Stimulated activated CD8-positive, alpha-beta memory T cell treated with anti-CD3 and anti-CD28 coated beads, Interleukin-7, amount 100 ng/mL, for 24 hours (primary cell): ENCODE measurements at regions not wholly inside any gene's neighbourhood (a gene's known extent, or its start where the extent isn't known, plus 50 kb on each side); places are given as distances from the start of the nearest gene placed in this dataset.
"Not testable (repeated sequence)": the region's sequence is repeated elsewhere in the genome, so short reads cannot be mapped to it uniquely, and the experiment has no call there.

Experiments used
- DNase-seq: peaks from one replicate; pipeline ENCODE4 v3.0.0-alpha.2; 2020; ENCODE audit warnings: low read depth

DNA sequence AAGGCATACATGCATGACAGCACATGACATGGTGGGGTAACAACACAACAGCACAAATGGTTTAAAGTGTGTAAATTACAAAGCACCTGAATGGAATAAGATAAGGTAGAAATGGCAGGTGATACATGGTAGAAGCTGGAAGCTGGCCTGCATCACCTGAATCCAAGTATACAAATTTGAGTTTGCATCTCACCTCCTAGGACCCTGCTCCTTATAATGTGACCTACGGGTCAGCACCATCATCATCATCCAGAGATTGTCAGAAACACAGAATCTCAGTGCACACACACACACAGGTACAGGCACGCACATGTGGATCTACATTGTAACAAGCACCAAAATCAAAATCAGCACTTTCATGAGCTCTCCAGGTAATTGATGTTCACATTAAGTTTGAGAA, 1048.2 kb upstream of the AUTS2 start:
- no peak for DNase-seq

DNA sequence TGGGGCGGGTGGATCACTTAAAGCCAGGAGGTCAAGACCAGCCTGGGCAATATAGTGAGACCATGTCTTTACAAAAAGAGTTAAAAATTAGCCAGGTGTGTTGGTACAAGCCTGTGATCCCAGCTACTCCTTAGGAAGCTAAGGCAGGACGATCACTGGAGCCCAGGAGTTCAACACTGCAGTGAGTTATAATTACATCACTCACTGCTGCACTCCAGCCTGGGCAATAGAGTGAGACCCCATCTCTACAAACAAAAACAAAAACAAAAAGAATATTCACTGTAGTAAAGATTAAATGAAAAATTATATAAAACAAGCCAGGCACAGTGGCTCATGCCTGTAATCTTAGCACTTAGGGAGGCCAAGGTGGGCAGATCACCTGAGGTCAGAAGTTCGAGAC, 1047.6 kb upstream of the AUTS2 start:
- DNase-seq = no peak

DNA sequence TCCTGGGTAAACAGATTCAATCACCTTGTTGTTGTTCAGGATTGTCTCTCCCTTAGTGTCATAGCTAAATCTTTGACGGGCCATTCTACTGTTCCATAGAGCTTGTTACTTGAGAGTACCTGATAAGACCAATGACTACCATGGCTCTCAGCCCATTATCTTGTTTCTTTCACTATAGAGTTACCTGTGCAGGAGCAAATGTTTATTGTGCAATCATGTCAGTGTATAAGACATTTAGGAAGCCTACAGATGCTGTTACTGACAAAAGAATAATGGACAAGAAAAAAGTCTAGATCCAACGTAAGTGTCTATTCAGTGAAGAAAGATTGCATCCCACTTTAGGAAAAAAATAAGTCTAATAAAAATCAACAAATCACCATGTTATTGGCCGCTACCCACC, 1041.7 kb upstream of the AUTS2 start:
- no peak for DNase-seq

DNA sequence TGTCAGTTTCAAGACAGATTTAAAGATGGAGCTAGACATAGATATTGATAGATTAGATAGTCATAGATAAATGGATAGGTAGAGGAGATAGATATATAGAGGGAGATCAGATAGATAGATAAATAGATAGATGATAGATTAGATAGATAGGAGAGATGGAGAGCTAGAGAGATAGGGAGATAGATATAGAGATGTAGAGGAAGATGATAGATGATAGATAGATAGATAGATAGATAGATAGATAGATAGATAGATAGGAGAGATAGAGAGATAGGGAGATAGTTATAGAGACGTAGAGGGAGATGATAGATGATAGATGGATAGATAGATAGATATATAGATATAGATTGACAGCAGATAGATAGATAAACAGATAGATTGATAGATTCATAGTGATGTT, 1038.8 kb upstream of the AUTS2 start:
- DNase-seq = no peak

DNA sequence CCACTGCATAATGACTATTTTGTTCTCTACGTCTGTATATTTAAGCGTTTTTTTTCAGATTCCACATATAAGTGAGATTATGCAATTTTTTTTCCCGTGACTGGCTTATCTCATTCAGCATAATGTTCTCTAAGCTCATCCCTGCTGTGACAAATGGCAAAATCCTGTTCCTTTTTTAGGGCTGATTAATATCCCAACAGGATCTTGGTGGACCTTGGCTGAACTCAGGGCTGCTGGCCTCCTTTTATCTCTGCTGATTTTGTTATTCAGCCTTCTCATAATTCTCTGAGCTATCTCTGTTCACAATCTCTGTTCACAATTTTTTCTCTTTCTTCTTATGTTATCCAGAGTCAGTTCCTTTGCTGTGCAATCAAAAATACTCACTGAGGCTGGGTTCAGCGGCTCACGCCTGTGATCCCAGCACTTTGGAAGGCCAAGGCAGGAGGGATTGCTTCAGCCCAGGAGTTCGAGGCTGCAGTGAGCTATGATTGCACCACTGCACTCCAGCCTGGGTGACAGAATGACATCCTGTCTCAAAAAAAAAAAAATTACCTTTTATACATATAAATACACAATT, 1035.9 kb upstream of the AUTS2 start:
- DNase-seq = no peak

DNA sequence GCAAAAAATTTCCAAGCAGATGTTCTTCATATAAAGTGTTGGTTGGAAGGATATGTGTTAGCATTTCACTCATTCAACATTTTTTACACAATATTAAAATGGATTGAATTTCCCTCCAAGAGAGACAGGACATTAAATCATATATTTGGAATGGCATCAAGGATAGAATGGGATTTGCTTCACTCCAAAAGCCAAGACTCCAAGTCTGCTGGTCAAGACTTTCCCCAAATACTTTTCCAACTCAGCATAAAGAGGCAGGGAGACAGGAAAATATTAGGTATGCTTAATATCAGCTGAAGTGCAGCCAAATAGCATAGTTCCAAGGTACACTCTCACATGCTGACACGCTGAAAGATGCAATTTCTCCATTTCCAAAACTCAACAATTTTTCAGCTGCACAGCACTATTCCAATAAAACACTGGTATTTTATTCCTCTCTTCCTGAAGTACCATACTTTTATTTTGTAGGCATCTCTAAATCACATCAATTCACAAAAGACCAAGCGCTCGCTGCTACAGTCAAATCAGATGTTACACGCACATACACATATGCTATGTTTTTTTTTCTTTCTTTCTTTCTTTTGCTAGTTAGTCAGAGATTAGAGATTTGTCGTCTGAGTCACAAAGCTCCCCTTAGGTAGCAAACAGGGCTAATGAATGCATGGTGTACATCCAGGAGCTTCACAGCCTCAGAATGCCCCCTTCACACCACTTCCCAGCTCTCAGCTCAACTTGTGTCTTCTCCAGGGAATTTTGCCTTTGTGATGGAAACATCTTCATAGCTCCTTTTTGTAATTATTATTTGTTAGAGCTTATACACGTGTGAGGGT, 1033.8 kb upstream of the AUTS2 start:
- DNase-seq = no peak

DNA sequence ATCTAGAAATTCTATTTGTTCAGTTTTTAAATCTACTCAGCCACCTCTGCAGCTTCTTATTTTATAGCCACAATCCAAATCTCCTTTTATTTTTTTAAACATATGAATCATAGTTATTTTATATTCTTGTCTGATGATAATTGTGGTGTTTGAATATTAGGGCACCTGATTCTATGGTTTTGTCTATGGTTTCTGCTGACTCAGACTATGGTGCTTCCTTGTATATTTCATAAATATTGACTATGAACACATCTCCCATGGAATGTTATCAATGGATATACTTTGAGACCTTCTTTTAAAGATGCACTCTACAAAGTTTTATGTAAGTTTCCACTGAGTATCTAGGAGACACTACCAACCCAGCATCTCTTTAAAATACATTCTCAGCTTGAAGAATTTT, 1027.0 kb upstream of the AUTS2 start:
- no peak for DNase-seq

DNA sequence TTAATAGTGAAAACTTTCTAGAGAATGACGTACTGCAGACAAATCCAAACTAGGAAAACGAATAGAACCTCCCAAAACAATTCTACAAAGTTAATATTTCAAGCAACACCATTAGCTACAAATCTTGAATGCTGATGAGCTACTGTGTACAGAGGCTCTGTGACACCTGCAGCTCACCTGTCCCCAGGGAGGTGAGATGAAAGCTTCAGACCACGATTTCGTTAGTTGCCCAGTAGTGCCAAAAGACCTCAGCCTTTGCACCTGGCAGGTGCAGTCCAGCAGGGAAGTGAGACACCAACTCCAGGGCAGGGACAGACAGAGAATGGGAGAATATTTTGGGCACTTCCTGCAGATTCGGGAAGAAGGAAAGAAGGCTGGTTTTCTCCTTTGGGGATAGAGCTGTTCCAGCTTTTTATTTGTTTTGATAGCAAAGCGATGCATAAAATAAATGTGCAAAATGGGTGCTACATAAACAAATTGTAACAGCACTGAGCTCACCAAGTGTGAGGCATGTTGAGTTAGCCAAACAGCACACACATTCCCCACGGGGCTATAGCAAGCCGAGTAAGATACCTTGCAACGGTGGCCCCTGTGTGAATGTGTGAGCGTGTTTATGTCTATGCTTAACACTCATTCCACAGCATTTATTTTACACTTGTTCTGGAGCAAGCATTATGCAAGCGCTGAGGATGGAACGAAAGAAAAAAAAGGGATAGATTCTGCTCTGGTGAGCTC, 1024.8 kb upstream of the AUTS2 start:
- no peak for DNase-seq

DNA sequence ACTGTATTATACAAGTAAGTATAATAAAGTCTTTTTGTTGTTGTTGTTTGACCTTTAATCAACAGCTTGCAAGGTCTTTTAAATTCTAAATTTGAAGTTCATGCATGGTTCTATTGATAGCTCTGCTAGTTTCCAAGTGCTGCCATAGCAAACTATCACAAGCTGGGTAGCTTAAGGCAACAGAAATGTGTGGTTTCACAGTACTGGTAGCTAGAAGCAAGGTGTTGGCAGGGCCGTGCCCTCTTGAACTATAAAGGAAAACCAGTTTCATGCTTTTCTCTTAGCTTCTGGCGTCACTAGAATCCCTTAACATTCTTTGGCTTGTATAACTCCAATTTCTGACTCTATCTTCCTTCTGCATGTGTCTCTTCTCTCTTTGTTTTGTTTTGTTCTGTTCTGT, 1021.9 kb upstream of the AUTS2 start:
- DNase-seq = no peak

DNA sequence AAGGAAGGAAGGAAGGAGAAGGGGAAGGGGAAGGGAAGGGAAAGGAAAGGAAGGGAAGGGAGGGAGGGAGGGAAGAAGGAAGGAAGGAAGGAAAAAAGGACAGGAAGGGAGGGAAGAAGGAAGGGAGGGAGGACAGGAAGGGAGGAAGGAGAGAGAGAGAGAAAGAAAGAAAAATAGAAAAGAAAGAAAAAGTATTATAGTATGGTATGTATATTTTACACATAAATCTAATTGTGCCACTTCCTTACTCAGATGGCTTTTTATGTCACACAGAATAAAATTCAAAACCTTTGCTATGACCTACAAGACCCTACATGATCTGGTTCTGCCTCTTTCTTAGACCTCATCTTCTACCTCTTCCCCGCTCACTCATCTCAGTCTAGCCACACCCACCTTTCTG, 1016.9 kb upstream of the AUTS2 start:
- no peak for DNase-seq

DNA sequence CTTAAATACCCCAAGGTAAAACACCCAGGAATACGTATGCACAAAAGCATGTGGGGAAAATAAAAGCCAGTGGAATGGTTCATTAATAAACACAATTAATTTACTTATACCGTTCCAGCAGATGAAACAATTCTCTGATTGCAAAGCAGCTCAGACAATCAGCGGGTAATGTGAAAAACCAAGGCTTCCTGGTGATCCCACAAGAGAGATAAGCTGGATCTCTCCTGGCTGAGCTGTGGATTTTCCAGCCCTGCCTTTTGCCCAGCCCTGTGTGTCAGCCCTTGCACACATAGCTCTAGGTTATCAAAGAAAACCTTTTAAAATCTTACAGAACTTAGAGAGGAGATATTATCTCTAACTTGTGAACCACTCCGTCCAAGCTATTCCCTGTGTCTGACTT, 1010.7 kb upstream of the AUTS2 start:
- no peak for DNase-seq

DNA sequence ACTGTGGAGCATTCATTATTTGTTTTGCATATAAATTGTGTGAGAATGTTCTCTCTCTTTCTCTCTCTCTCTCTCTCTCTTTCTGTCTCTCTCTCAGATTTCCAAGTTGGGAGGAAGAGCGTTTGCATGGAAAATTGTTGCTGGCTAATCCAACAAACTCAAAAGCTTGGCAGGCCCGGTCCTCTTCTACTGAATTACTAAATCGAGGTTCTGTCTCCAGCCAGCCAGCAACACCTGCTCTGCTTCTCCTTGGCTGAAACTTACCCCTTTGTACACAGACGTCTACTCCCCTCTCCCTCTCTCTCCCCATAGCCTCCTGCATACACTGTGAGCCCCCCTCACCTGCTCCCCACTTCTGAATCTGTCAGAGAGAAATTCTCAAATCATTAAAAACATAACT, 996.4 kb upstream of the AUTS2 start:
- DNase-seq = no peak

DNA sequence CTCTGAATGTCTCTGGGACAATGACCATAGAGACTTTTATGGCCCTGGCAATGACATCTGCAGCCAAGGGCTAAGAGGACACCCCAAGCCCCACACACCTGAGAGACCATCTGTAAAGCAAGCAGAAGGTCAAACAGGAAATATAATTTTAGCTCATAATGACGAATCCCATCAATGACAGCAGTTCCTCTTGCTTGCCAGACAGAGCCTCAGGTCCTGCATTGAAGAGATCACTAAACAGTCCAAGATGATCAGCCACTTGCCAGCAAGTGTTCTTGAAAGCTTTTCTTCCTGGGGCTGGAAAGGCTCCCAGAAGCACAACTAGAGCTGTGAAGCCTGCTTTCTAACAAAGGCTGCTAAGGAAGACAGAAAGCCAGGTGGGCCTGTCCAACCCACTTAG, 993.7 kb upstream of the AUTS2 start:
- DNase-seq = no peak

DNA sequence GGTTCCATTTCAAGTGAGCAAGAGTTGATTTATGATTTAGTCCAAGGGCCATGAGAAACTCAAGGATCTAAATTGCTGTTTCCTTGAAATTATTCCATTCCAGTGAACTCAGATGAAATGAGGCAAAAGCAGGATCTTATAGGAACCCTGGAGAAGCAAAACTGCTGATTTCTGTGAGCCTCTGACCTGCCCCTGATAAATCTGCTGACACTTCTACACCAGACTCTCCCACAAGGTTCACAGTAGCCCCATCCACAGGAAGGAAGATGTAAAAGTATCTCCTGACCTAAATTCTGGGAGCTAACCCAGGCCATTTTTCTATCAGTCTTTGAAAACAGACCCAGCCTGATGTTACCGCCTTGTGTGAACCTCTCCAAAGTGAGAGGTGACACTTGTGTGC, 987.6 kb upstream of the AUTS2 start:
- DNase-seq = no peak

DNA sequence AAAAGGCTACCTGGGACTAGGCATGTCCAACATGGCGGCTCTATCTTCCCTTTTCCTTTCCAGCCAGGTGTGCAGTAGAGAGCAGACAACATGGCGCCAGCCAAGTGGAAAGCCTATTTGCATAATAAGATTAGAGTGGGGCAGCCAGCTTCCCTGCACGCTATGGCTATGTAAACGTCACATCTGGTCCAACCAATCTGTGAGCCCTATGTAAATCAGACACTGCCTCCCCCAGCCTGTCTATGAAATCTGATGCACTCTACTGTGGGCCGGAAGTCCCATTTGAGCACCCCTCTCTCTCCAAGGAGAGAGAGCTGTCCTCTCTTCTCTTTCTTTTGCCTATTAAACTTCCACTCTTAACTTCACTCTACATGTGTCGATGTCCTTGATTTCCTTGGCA, 984.9 kb upstream of the AUTS2 start:
- DNase-seq = no peak

DNA sequence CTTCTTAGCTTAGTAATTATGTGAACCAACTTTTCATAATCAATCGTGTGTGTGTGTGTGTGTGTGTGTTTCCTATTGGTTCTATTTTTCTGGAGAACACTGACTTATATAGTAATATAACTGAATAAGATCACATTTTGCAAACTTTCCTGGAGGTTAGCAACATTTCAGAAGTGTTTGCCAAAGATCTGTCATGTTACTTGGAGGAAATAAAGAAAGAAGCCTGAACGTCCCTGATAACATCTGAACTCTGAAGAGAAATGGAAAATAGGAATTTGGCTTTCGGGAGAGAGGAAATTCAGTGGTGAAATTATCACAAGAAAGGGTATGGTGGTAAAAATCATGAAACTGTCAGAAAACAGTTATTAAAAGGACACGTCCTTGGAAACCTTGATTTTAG, 984.4 kb upstream of the AUTS2 start:
- DNase-seq = no peak

DNA sequence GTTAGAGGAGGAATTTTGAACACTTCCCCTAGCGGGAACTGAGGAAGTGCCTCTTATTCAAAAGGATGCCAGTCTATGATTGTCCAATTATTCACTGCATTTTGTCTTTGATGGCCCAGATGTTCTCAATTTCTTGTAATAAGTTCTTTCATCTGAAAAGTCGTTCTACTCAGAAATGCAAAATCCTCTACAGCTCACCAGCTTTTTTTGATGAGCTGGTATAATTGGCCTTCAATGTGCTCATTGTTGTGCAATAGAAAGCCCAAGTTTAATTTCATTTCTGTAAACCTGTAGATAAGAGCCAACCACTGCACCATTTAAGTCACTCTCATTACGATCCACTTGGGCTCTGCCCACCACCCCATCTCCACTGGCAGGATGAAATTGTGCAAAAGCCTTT, 978.7 kb upstream of the AUTS2 start:
- DNase-seq = no peak

DNA sequence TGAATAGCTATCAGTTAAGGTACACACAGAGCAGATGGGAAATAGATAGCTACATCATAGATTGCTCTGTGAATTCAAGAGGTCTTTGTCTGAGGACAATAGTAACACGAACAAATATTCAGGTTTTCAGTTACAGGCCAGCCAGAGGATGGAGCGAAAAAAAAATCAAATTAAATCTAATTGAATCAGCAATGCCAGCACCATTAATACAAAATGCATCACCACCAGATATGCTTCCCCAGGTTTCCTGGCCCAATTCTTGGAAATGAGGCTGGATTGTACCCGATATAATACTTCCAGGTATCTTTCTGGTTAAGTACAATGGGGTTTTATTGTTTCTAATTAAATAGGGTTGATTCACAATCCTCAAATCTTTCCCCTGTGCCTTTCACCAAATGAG, 975.8 kb upstream of the AUTS2 start:
- no peak for DNase-seq

DNA sequence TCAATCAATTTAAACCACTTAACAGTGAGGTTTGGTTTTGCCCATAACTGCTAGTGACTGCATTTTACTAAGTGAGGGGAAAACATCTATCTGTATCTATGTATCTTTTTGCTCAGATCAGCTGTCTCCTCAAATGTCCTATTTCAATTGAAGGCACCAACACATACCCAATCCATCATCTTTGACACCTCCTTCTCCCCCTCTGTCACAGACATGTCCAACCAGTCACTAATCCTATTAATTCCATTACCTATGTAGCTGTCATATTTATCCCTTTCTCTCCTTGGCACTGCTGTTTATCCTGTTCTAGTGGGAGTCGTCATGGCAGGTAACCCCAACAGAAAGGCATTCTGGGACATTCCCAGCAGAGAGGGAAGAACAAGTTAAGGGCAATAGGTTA, 975.2 kb upstream of the AUTS2 start:
- no peak for DNase-seq

DNA sequence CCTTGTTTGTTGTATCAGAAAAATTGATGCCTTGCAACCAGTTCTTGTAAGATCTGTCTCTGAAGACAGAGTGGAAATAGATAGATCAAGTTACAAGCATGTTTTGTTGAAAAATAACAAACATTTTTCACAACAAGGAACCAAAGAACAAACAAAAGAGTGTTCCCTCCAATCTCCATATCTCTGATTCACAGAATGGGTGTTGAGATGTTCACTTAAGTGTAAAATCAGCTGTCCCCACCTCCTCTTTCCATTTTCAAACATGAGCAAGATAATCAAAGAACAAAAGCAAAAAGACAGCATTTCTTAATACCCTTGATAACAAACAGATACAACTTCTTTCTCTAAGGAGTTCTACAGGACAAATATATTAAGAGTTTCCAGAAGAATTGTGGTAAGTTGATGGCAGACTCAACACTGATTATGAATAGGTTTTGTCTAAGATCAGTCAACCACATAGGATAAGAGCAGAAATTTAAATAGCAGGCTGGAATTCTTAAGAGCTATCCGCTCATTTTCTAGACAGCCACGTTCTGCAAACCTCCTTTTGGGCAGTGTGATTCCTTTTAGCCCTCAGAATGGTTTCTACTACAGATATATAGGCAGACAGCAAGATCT, 970.9 kb upstream of the AUTS2 start:
- no peak for DNase-seq

DNA sequence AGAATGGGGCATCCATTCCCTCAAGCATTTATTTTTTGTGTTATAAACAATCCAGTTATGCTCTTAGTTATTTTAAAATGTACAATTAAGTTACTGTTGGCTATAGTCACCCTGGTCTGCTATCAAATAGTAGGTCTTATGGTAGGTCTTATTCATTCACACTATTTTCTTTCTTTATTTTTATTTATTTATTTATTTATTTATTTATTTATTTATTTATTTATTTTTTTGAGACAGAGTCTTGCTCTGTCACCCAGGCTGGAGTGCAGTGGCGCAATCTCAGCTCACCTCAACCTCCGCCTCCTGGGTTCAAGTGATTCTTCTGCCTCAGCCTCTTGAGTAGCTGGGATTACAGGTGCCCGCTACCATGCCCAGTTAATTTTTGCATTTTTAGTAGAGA, 967.4 kb upstream of the AUTS2 start:
- DNase-seq = not testable (repeated sequence)

DNA sequence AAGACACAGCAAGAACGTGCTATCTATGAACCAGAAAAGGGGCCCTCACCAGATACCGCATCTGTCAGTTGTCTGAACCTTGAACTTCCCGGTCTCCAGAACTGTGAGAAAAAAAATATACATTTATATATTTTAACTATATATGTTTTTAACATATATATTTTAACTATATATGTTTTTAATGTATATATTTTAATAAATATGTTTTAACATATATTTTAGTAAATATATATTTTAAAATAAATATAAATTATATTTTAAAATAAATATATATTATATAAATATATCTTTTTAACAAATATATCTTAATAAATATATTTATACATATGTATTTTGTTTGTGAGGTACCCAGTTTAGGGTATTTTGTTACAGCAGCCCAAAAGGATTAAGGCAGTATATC, 958.2 kb upstream of the AUTS2 start:
- DNase-seq = no peak

DNA sequence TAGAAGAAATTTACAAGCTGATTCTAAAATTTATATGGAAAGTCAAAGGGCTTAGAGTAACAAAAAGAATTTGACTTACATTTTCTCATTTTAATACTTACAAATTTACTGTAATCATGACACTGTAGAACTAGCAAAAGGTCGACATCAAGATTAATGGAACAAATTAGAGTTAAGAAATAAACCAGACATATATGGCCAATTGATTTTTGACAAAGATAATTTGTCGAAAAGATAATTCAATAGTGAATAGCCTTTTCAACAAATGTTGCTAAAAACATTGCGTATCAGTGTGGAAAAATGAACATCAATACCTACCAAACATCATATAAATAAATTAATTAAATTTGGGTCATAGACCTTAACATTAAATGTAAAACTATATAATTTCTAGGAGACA, 955.5 kb upstream of the AUTS2 start:
- no peak for DNase-seq
